ENCODE measurements at regions not wholly inside any gene's neighbourhood (a gene's known extent, or its start where the extent isn't known, plus 50 kb on each side); places are given as distances from the start of the nearest gene placed in this dataset.

GRCh38 chr7:52944921-52945320 lies 90.5 kb upstream of the POM121L12 start:
- FAIRE-seq: no peak
- no peak for DNase-seq (ENCODE audit: insufficient read length, low spot score)
- no peak for TF ChIP-seq POLR2A (IDR thresholded peaks at IDR 0.05; ENCODE audit: low read depth, low read length)

- FAIRE-seq (no peak), DNase-seq (ENCODE audit: insufficient read length, low spot score) (no peak)
- TF ChIP-seq SPI1 (IDR thresholded peaks at IDR 0.05; ENCODE audit: low read depth, low read length) (no peak), POLR2AphosphoS5 (IDR thresholded peaks at IDR 0.05; ENCODE audit: low read depth, low read length) (no peak), POLR2A (IDR thresholded peaks at IDR 0.05; ENCODE audit: low read depth, low read length) (no peak), PAX5 (IDR thresholded peaks at IDR 0.05; ENCODE audit: insufficient read depth, low read length, severe bottlenecking) (no peak), TAF1 (IDR thresholded peaks at IDR 0.05; ENCODE audit: low read depth, low read length) (no peak), POU2F2 (IDR thresholded peaks at IDR 0.05; ENCODE audit: low read depth, low read length) (no peak)
Observed at GRCh38 chr7:52940481-52940880, 95.0 kb upstream of the POM121L12 start.

GRCh38 chr7:52938455-52939133 lies 96.8 kb upstream of the POM121L12 start:
- FAIRE-seq (no peak), DNase-seq (ENCODE audit: insufficient read length, low spot score) (no peak)
- no peak for TF ChIP-seq POLR2AphosphoS5 (IDR thresholded peaks at IDR 0.05; ENCODE audit: low read depth, low read length)
- no peak for TF ChIP-seq PAX5 (IDR thresholded peaks at IDR 0.05; ENCODE audit: insufficient read depth, low read length, severe bottlenecking)
- TF ChIP-seq TAF1 (IDR thresholded peaks at IDR 0.05; ENCODE audit: low read depth, low read length): no peak
- no peak for TF ChIP-seq POU2F2 (IDR thresholded peaks at IDR 0.05; ENCODE audit: low read depth, low read length)
- no peak for TF ChIP-seq SPI1 (IDR thresholded peaks at IDR 0.05; ENCODE audit: low read depth, low read length)
- TF ChIP-seq POLR2A (IDR thresholded peaks at IDR 0.05; ENCODE audit: low read depth, low read length): no peak

- DNase-seq (ENCODE audit: insufficient read length, low spot score) (no peak), FAIRE-seq (no peak)
- TF ChIP-seq POLR2A (IDR thresholded peaks at IDR 0.05; ENCODE audit: low read depth, low read length): no peak
- no peak for TF ChIP-seq POU2F2 (IDR thresholded peaks at IDR 0.05; ENCODE audit: low read depth, low read length)
- no peak for TF ChIP-seq POLR2AphosphoS5 (IDR thresholded peaks at IDR 0.05; ENCODE audit: low read depth, low read length)
- TF ChIP-seq PAX5 (IDR thresholded peaks at IDR 0.05; ENCODE audit: insufficient read depth, low read length, severe bottlenecking): no peak
- no peak for TF ChIP-seq SPI1 (IDR thresholded peaks at IDR 0.05; ENCODE audit: low read depth, low read length)
- TF ChIP-seq TAF1 (IDR thresholded peaks at IDR 0.05; ENCODE audit: low read depth, low read length): no peak
Observed at GRCh38 chr7:52936750-52937149, 98.7 kb upstream of the POM121L12 start.

- no peak for TF ChIP-seq SPI1 (IDR thresholded peaks at IDR 0.05; ENCODE audit: low read depth, low read length)
- TF ChIP-seq POLR2A (IDR thresholded peaks at IDR 0.05; ENCODE audit: low read depth, low read length): no peak
- no peak for TF ChIP-seq PAX5 (IDR thresholded peaks at IDR 0.05; ENCODE audit: insufficient read depth, low read length, severe bottlenecking)
- no peak for TF ChIP-seq POLR2AphosphoS5 (IDR thresholded peaks at IDR 0.05; ENCODE audit: low read depth, low read length)
- TF ChIP-seq TAF1 (IDR thresholded peaks at IDR 0.05; ENCODE audit: low read depth, low read length): no peak
- TF ChIP-seq POU2F2 (IDR thresholded peaks at IDR 0.05; ENCODE audit: low read depth, low read length): no peak
- no peak for FAIRE-seq
- DNase-seq (ENCODE audit: insufficient read length, low spot score): no peak
Observed at GRCh38 chr7:52928591-52928990, 106.8 kb upstream of the POM121L12 start.

- TF ChIP-seq SPI1 (IDR thresholded peaks at IDR 0.05; ENCODE audit: low read depth, low read length) (no peak), POLR2A (IDR thresholded peaks at IDR 0.05; ENCODE audit: low read depth, low read length) (no peak), PAX5 (IDR thresholded peaks at IDR 0.05; ENCODE audit: insufficient read depth, low read length, severe bottlenecking) (no peak), TAF1 (IDR thresholded peaks at IDR 0.05; ENCODE audit: low read depth, low read length) (no peak), POU2F2 (IDR thresholded peaks at IDR 0.05; ENCODE audit: low read depth, low read length) (no peak), POLR2AphosphoS5 (IDR thresholded peaks at IDR 0.05; ENCODE audit: low read depth, low read length) (no peak)
- FAIRE-seq (no peak), DNase-seq (ENCODE audit: insufficient read length, low spot score) (no peak)
Observed at GRCh38 chr7:52925332-52925731, 110.1 kb upstream of the POM121L12 start.

GRCh38 chr7:52920977-52921376 lies 114.5 kb upstream of the POM121L12 start:
- DNase-seq (ENCODE audit: insufficient read length, low spot score): no peak
- FAIRE-seq: no peak
- TF ChIP-seq SPI1 (IDR thresholded peaks at IDR 0.05; ENCODE audit: low read depth, low read length) (no peak), POLR2AphosphoS5 (IDR thresholded peaks at IDR 0.05; ENCODE audit: low read depth, low read length) (no peak), TAF1 (IDR thresholded peaks at IDR 0.05; ENCODE audit: low read depth, low read length) (no peak), POLR2A (IDR thresholded peaks at IDR 0.05; ENCODE audit: low read depth, low read length) (no peak), POU2F2 (IDR thresholded peaks at IDR 0.05; ENCODE audit: low read depth, low read length) (no peak), PAX5 (IDR thresholded peaks at IDR 0.05; ENCODE audit: insufficient read depth, low read length, severe bottlenecking) (no peak)

GRCh38 chr7:52917982-52918578 lies 117.4 kb upstream of the POM121L12 start:
- TF ChIP-seq POLR2AphosphoS5 (IDR thresholded peaks at IDR 0.05; ENCODE audit: low read depth, low read length) (no peak), POLR2A (IDR thresholded peaks at IDR 0.05; ENCODE audit: low read depth, low read length) (no peak), POU2F2 (IDR thresholded peaks at IDR 0.05; ENCODE audit: low read depth, low read length) (no peak), PAX5 (IDR thresholded peaks at IDR 0.05; ENCODE audit: insufficient read depth, low read length, severe bottlenecking) (no peak), TAF1 (IDR thresholded peaks at IDR 0.05; ENCODE audit: low read depth, low read length) (no peak), SPI1 (IDR thresholded peaks at IDR 0.05; ENCODE audit: low read depth, low read length) (no peak)
- no peak for FAIRE-seq
- DNase-seq (ENCODE audit: insufficient read length, low spot score): no peak

- DNase-seq (ENCODE audit: insufficient read length, low spot score) (no peak), FAIRE-seq (no peak)
- no peak for TF ChIP-seq POU2F2 (IDR thresholded peaks at IDR 0.05; ENCODE audit: low read depth, low read length)
- TF ChIP-seq PAX5 (IDR thresholded peaks at IDR 0.05; ENCODE audit: insufficient read depth, low read length, severe bottlenecking): no peak
- no peak for TF ChIP-seq SPI1 (IDR thresholded peaks at IDR 0.05; ENCODE audit: low read depth, low read length)
- no peak for TF ChIP-seq POLR2AphosphoS5 (IDR thresholded peaks at IDR 0.05; ENCODE audit: low read depth, low read length)
- TF ChIP-seq POLR2A (IDR thresholded peaks at IDR 0.05; ENCODE audit: low read depth, low read length): no peak
- TF ChIP-seq TAF1 (IDR thresholded peaks at IDR 0.05; ENCODE audit: low read depth, low read length): no peak
Observed at GRCh38 chr7:52911795-52912194, 123.6 kb upstream of the POM121L12 start.
